ENCODE measurements at regions not wholly inside any gene's neighbourhood (a gene's known extent, or its start where the extent isn't known, plus 50 kb on each side); places are given as distances from the start of the nearest gene placed in this dataset.

DNA sequence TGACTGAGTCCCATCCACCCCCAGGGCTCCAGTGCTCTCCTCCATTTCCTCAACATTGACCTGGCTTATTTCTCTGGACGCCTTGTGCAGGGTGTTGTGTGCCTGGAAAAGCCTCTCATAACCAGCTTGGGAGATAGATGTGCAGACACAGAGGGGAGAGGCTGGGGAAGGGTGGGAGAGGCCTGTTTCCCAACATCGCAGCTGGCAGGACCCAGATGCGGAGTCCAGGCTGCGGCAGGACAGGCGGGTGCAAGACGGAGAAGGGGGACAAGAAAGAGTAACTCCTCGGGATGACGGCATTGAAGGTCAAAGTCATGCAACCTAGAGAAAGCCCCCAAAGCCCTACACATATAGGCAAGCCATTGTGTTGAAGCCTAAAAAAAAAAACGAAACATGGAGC, 54.1 kb upstream of the ANTXRL start:
- no peaks in the 10 kb centered on the region for H4K20me1 ChIP-seq (replicated peaks; ENCODE audit: control insufficient read depth, extremely low read depth, insufficient read depth, low read length)
- no peaks in the 10 kb centered on the region for H3K27me3 ChIP-seq (ENCODE audit: control insufficient read depth in 2 of 2, insufficient read depth in 2 of 2, low read length in 2 of 2)
- no peaks in the 10 kb centered on the region for H3K79me2 ChIP-seq (ENCODE audit: control insufficient read depth, insufficient read depth, low read length)
- BruUV-seq (replicated peaks) = no TSS peak
- no peak overlapping the region for H3K27ac ChIP-seq (ENCODE audit: insufficient read depth, low read depth, low read length)
- DNase-seq (ENCODE audit: low read depth, low spot score) = no peak
- CTCF ChIA-PET = no interaction called here
- no peak for FAIRE-seq
- H3K9me1 ChIP-seq (replicated peaks; ENCODE audit: control insufficient read depth, extremely low read depth, insufficient read depth, low read length) = no peaks in the 10 kb centered on the region
- dilution Hi-C loops (cut with MboI; ENCODE audit: extremely low pct_ligation_motif_present, low sequenced_read_pairs) (no loop called here), intact Hi-C loops (cut with micrococcal nuclease) (no loop called here)
- H3K9ac ChIP-seq (replicated peaks; ENCODE audit: extremely low read depth, insufficient read depth, low read length) = no peak overlapping the region
- H3K9me3 ChIP-seq (replicated peaks; ENCODE audit: control insufficient read depth, insufficient read depth, low read length) = no peaks in the 10 kb centered on the region
- H3K4me3 ChIP-seq (replicated peaks in 1 of 3; ENCODE audit: insufficient read depth in 1 of 3, low read depth in 1 of 3, low read length in 3 of 3) = no peak overlapping the region
- no peak overlapping the region for H2AFZ ChIP-seq (ENCODE audit: low read depth, low read length)
- no peak for TF ChIP-seq GATA2 (IDR thresholded peaks at IDR 0.05; ENCODE audit: insufficient read depth, insufficient read length, low read depth, low read length)
- TF ChIP-seq FOS (IDR thresholded peaks at IDR 0.05; ENCODE audit: borderline replicate concordance, insufficient read depth, low read length) = no peak
- no peak for TF ChIP-seq POLR2AphosphoS5 (IDR thresholded peaks at IDR 0.05; ENCODE audit: insufficient read depth, low read depth, low read length)
- no peak for TF ChIP-seq EZH2 (IDR thresholded peaks at IDR 0.05; ENCODE audit: borderline replicate concordance, low read depth, low read length, severe bottlenecking)
- TF ChIP-seq, protein P1, sequence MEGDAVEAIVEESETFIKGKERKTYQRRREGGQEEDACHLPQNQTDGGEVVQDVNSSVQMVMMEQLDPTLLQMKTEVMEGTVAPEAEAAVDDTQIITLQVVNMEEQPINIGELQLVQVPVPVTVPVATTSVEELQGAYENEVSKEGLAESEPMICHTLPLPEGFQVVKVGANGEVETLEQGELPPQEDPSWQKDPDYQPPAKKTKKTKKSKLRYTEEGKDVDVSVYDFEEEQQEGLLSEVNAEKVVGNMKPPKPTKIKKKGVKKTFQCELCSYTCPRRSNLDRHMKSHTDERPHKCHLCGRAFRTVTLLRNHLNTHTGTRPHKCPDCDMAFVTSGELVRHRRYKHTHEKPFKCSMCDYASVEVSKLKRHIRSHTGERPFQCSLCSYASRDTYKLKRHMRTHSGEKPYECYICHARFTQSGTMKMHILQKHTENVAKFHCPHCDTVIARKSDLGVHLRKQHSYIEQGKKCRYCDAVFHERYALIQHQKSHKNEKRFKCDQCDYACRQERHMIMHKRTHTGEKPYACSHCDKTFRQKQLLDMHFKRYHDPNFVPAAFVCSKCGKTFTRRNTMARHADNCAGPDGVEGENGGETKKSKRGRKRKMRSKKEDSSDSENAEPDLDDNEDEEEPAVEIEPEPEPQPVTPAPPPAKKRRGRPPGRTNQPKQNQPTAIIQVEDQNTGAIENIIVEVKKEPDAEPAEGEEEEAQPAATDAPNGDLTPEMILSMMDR (IDR thresholded peaks at IDR 0.05; ENCODE audit: extremely low read depth in 1 of 2, insufficient read depth in 1 of 2, low read depth in 1 of 2, low read length in 2 of 2) = no peak
- TF ChIP-seq JUN (IDR thresholded peaks at IDR 0.05; ENCODE audit: borderline replicate concordance, insufficient read depth, insufficient read length, low read depth) = no peak
- TF ChIP-seq POLR2A (IDR thresholded peaks at IDR 0.05; ENCODE audit: low read depth, low read length) = no peak
- no peak for TF ChIP-seq MYC (IDR thresholded peaks at IDR 0.05; ENCODE audit: low read depth, low read length)
- TF ChIP-seq, protein P2, sequence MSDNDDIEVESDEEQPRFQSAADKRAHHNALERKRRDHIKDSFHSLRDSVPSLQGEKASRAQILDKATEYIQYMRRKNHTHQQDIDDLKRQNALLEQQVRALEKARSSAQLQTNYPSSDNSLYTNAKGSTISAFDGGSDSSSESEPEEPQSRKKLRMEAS (IDR thresholded peaks at IDR 0.05; ENCODE audit: insufficient read depth, insufficient read length) = no peak
- H3K36me3 ChIP-seq (ENCODE audit: control insufficient read depth in 2 of 2, extremely low read depth in 1 of 2, insufficient read depth in 2 of 2, low read length in 2 of 2) = no peaks in the 10 kb centered on the region
- H3K4me1 ChIP-seq (ENCODE audit: control insufficient read depth, extremely low read depth, insufficient read depth, low read length) = no peaks in the 10 kb centered on the region
- H3K4me2 ChIP-seq (ENCODE audit: insufficient read depth, low read length) = no peak overlapping the region
- POLR2A ChIA-PET = no interaction called here

All from endothelial cell of umbilical vein (primary cell).